ENCODE measurements at regions not wholly inside any gene's neighbourhood (a gene's known extent, or its start where the extent isn't known, plus 50 kb on each side); places are given as distances from the start of the nearest gene placed in this dataset.

GRCh38 chr4:152045807-152046571, 285.2 kb upstream of the GATB start (continued):
- TF ChIP-seq ZBTB10 (tag by site-specific recombination; IDR thresholded peaks at IDR 0.05): no peak
- TF ChIP-seq HOXD13 (CRISPR knock-in tag; IDR thresholded peaks at IDR 0.05; ENCODE audit: borderline replicate concordance): no peak
- peak; percentile 59; the same call in 1 of the 2 replicates for TF ChIP-seq ZNF2 (tag by site-specific recombination; IDR thresholded peaks at IDR 0.05)
- TF ChIP-seq ZNF768 (tag by site-specific recombination; IDR thresholded peaks at IDR 0.05): no peak
- TF ChIP-seq ZEB2 (tag by site-specific recombination; IDR thresholded peaks at IDR 0.05): peak; percentile 55; the same call in 1 of the 2 replicates
- TF ChIP-seq ZBTB1 (tag by site-specific recombination; IDR thresholded peaks at IDR 0.05): no peak
- no peak for TF ChIP-seq ZNF311 (tag by site-specific recombination; IDR thresholded peaks at IDR 0.05; ENCODE audit: borderline replicate concordance)
- no peak for TF ChIP-seq ZNF704 (tag by site-specific recombination; IDR thresholded peaks at IDR 0.05)
- TF ChIP-seq SP2 (tag by site-specific recombination; IDR thresholded peaks at IDR 0.05): no peak
- TF ChIP-seq ZNF660 (tag by site-specific recombination; IDR thresholded peaks at IDR 0.05): no peak
- TF ChIP-seq ZNF423 (tag by site-specific recombination; IDR thresholded peaks at IDR 0.05): 0 out of 2 replicates have a peak, but pooled peaks have one; percentile 26
- no peak for TF ChIP-seq KLF16 (tag by site-specific recombination; IDR thresholded peaks at IDR 0.05)
- peak; percentile 20; the same call in 1 of the 2 replicates for TF ChIP-seq ZSCAN30 (tag by site-specific recombination; IDR thresholded peaks at IDR 0.05)
- 0 out of 2 replicates have a peak, but pooled peaks have one; percentile 35 for TF ChIP-seq ZNF184 (tag by site-specific recombination; IDR thresholded peaks at IDR 0.05)
- no peak for TF ChIP-seq ZNF510 (tag by site-specific recombination; IDR thresholded peaks at IDR 0.05; ENCODE audit: insufficient replicate concordance)
- 0 out of 2 replicates have a peak, but pooled peaks have one; percentile 68 for TF ChIP-seq ZFP37 (tag by site-specific recombination; IDR thresholded peaks at IDR 0.05)
- TF ChIP-seq ZNF37A (tag by site-specific recombination; IDR thresholded peaks at IDR 0.05): no peak
- TF ChIP-seq ZNF391 (tag by site-specific recombination; IDR thresholded peaks at IDR 0.05; ENCODE audit: borderline replicate concordance, low read depth): peak; percentile 49; the same call in 1 of the 2 replicates
- 0 out of 2 replicates have a peak, but pooled peaks have one; percentile 40 for TF ChIP-seq ZNF10 (tag by site-specific recombination; IDR thresholded peaks at IDR 0.05)
- TF ChIP-seq ZNF747 (tag by site-specific recombination; IDR thresholded peaks at IDR 0.05): no peak
- TF ChIP-seq ZNF266 (tag by site-specific recombination; IDR thresholded peaks at IDR 0.05; ENCODE audit: low read depth): no peak
- TF ChIP-seq ELK4 (IDR thresholded peaks at IDR 0.05; ENCODE audit: borderline replicate concordance, low read depth, low read length): no peak
- TF ChIP-seq ZNF362 (tag by site-specific recombination; IDR thresholded peaks at IDR 0.05): no peak
- no peak for TF ChIP-seq ZFP3 (tag by site-specific recombination; IDR thresholded peaks at IDR 0.05; ENCODE audit: low read depth)
- TF ChIP-seq ZNF501 (tag by site-specific recombination; IDR thresholded peaks at IDR 0.05): 0 out of 2 replicates have a peak, but pooled peaks have one; percentile 56
- no peak for TF ChIP-seq ZNF138 (tag by site-specific recombination; IDR thresholded peaks at IDR 0.05; ENCODE audit: borderline replicate concordance)
- TF ChIP-seq ZBTB8A (tag by site-specific recombination; IDR thresholded peaks at IDR 0.05): peak; percentile 50
- TF ChIP-seq INSM2 (tag by site-specific recombination; IDR thresholded peaks at IDR 0.05): 0 out of 2 replicates have a peak, but pooled peaks have one; percentile 12
- TF ChIP-seq ZNF555 (tag by site-specific recombination; conservative IDR thresholded peaks at IDR 0.05): no peak
- no peak for TF ChIP-seq ZNF221 (tag by site-specific recombination; IDR thresholded peaks at IDR 0.05; ENCODE audit: borderline replicate concordance)
- TF ChIP-seq ZNF350 (tag by site-specific recombination; IDR thresholded peaks at IDR 0.05): no peak
- no peak for TF ChIP-seq ZNF23 (tag by site-specific recombination; IDR thresholded peaks at IDR 0.05; ENCODE audit: borderline replicate concordance)
- TF ChIP-seq IKZF3 (tag by site-specific recombination; IDR thresholded peaks at IDR 0.05): peak; percentile 55; the same call in 1 of the 2 replicates
